GM23338 (cell line): ENCODE measurements at regions not wholly inside any gene's neighbourhood (a gene's known extent, or its start where the extent isn't known, plus 50 kb on each side); places are given as distances from the start of the nearest gene placed in this dataset.

Source experiments
- ATAC-seq: fragments of 200-7000 bp; cut with Tn5 transposase; 3 replicates; pipeline ENCODE4 v1.9.1; 2020
- DNase-seq: peaks from one replicate; pipeline ENCODE4 v3.0.0-alpha.2; 2015; ENCODE audit warnings: low spot score
- H2AFZ ChIP-seq: fragments of 200-600 bp; sonication (generic); 2 replicates; pipeline ENCODE4 v1.8.0; 2016; ENCODE audit warnings: antibody characterized with exemption, mild to moderate bottlenecking, moderate library complexity
- H3F3A ChIP-seq: fragments of 200-600 bp; sonication (generic); replicated peaks from 2 replicates; pipeline ENCODE4 v1.8.0; 2017; ENCODE audit warnings: antibody characterized with exemption, mixed run types, low read depth
- H3K27ac ChIP-seq: fragments of 200-600 bp; sonication (generic); 2 replicates; pipeline ENCODE4 v1.6.1; 2016; ENCODE audit warnings: low read depth
- H3K27me3 ChIP-seq: fragments of 200-600 bp; sonication (generic); 2 replicates; pipeline ENCODE4 v1.8.0; 2016; ENCODE audit warnings: mild to moderate bottlenecking, mixed run types, moderate library complexity; ENCODE audit not compliant: insufficient read depth
- H3K36me3 ChIP-seq: fragments of 200-600 bp; sonication (generic); 2 replicates; pipeline ENCODE4 v1.8.0; 2016; ENCODE audit warnings: mild to moderate bottlenecking; ENCODE audit not compliant: insufficient read depth
- H3K4me1 ChIP-seq: fragments of 200-600 bp; sonication (generic); 2 replicates; pipeline ENCODE4 v1.8.0; 2016; ENCODE audit warnings: mild to moderate bottlenecking, moderate library complexity; ENCODE audit not compliant: insufficient read depth
- H3K4me2 ChIP-seq: fragments of 200-600 bp; sonication (generic); 2 replicates; pipeline ENCODE4 v1.7.1; 2017; ENCODE audit warnings: mixed run types
- H3K4me3 ChIP-seq: fragments of 200-600 bp; sonication (generic); 2 replicates; pipeline ENCODE4 v1.6.1; 2016; ENCODE audit warnings: mixed run types
- H3K79me2 ChIP-seq: fragments of 200-600 bp; sonication (generic); replicated peaks from 2 replicates; pipeline ENCODE4 v1.8.0; 2017; ENCODE audit warnings: mild to moderate bottlenecking; ENCODE audit not compliant: insufficient read depth
- H3K9me2 ChIP-seq: fragments of 200-600 bp; sonication (generic); 2 replicates; pipeline ENCODE4 v1.8.0; 2017; ENCODE audit not compliant: insufficient read depth
- H4K20me1 ChIP-seq: fragments of 200-600 bp; sonication (generic); replicated peaks from 2 replicates; pipeline ENCODE4 v1.8.0; 2017; ENCODE audit warnings: mild to moderate bottlenecking; ENCODE audit not compliant: insufficient read depth
- H3K27ac Mint-ChIP-seq: 2 replicates; pipeline ENCODE4 v1.8.0; 2020; ENCODE audit warnings: inconsistent platforms, mild to moderate bottlenecking, moderate library complexity, mixed read lengths
- H3K27me3 Mint-ChIP-seq: 3 replicates; pipeline ENCODE4 v1.8.0; 2022; ENCODE audit warnings: low read depth, mild to moderate bottlenecking, moderate library complexity, mixed read lengths, inconsistent platforms; ENCODE audit not compliant: insufficient read depth, poor library complexity
- H3K36me3 Mint-ChIP-seq: 3 replicates; pipeline ENCODE4 v1.8.0; 2021; ENCODE audit warnings: low read depth, mild to moderate bottlenecking, inconsistent platforms, moderate library complexity, mixed read lengths
- H3K4me1 Mint-ChIP-seq: 3 replicates; pipeline ENCODE4 v1.8.0; 2020; ENCODE audit warnings: mild to moderate bottlenecking, inconsistent platforms, mixed read lengths
- H3K4me3 Mint-ChIP-seq: 3 replicates; pipeline ENCODE4 v1.8.0; 2021; ENCODE audit warnings: moderate library complexity, mild to moderate bottlenecking, inconsistent platforms, mixed read lengths
- H3K9me3 Mint-ChIP-seq: 3 replicates; pipeline ENCODE4 v1.8.0; 2020; ENCODE audit warnings: moderate library complexity, mild to moderate bottlenecking, inconsistent platforms, mixed read lengths
- CREB1 ChIP-seq: fragments of 250-450 bp; sonication (Bioruptor Pico); IDR thresholded peaks from 2 replicates; pipeline ENCODE4 v1.5.0; 2020; ENCODE audit warnings: low read depth, mild to moderate bottlenecking, moderate library complexity
- CTCF ChIP-seq, 2 experiments: fragments of 200-600 bp in 1 of 2; sonication (generic) in 1 of 2; conservative IDR thresholded peaks; 2 replicates each; pipeline versions ENCODE4 v1.5.1 to v1.6.1; 2016 to 2017; ENCODE audit warnings: antibody characterized with exemption in 2 of 2, low read depth in 2 of 2, mild to moderate bottlenecking in 2 of 2, moderate library complexity in 1 of 2
- ETS1 ChIP-seq: IDR thresholded peaks from 2 replicates; pipeline ENCODE4 v1.6.1; 2016; ENCODE audit warnings: antibody characterized with exemption
- EZH2 ChIP-seq: fragments of 200-600 bp; sonication (generic); IDR thresholded peaks from one replicate; pipeline ENCODE4 v1.8.0; 2017; ENCODE audit warnings: antibody characterized with exemption, mild to moderate bottlenecking, low read depth; ENCODE audit not compliant: unreplicated experiment
- EZH2phosphoT487 ChIP-seq: fragments of 200-600 bp; sonication (generic); IDR thresholded peaks from one replicate; pipeline ENCODE4 v1.8.1; 2018; ENCODE audit warnings: antibody characterized with exemption; ENCODE audit not compliant: unreplicated experiment
- JUNB ChIP-seq: IDR thresholded peaks from one replicate; pipeline ENCODE4 v1.6.1; 2016; ENCODE audit warnings: antibody characterized with exemption; ENCODE audit not compliant: unreplicated experiment
- NANOG ChIP-seq: IDR thresholded peaks from 2 replicates; pipeline ENCODE4 v1.6.1; 2016; ENCODE audit warnings: antibody characterized with exemption, borderline replicate concordance
- POLR2AphosphoS5 ChIP-seq: IDR thresholded peaks from 2 replicates; pipeline ENCODE4 v1.6.1; 2016; ENCODE audit warnings: antibody characterized with exemption, low read depth
- REST ChIP-seq: IDR thresholded peaks from one replicate; pipeline ENCODE4 v1.6.1; 2018; ENCODE audit warnings: antibody characterized with exemption; ENCODE audit not compliant: unreplicated experiment
- STAT1 ChIP-seq: IDR thresholded peaks from one replicate; pipeline ENCODE4 v1.6.1; 2016; ENCODE audit warnings: antibody characterized with exemption; ENCODE audit not compliant: unreplicated experiment
- ZNF114 ChIP-seq: fragments of 250-450 bp; sonication (Bioruptor Pico); IDR thresholded peaks from 2 replicates; pipeline ENCODE4 v1.5.0; 2020; ENCODE audit warnings: mild to moderate bottlenecking, moderate library complexity
- ZNF331 ChIP-seq: fragments of 250-450 bp; sonication (Bioruptor Pico); IDR thresholded peaks from 2 replicates; pipeline ENCODE4 v1.5.0; 2020; ENCODE audit warnings: low read depth, mild to moderate bottlenecking, moderate library complexity
- ZNF462 ChIP-seq: fragments of 250-450 bp; sonication (Bioruptor Pico); IDR thresholded peaks from 2 replicates; pipeline ENCODE4 v1.5.0; 2020; ENCODE audit warnings: mild to moderate bottlenecking, moderate library complexity

- TF ChIP-seq POLR2AphosphoS5 = no peak
- no peak for TF ChIP-seq ZNF331
- no peak for TF ChIP-seq ZNF462
- no peak for TF ChIP-seq ETS1
- TF ChIP-seq EZH2phosphoT487 = no peak
- TF ChIP-seq EZH2 = no peak
- TF ChIP-seq STAT1 = no peak
- no peak for TF ChIP-seq NANOG
- no peak for TF ChIP-seq CREB1
- no peak for TF ChIP-seq REST
- no peak for TF ChIP-seq JUNB
- TF ChIP-seq ZNF114 (CRISPR knock-in tag) = no peak
- no peak for TF ChIP-seq CTCF (conservative IDR thresholded peaks at IDR 0.05; ENCODE audit: low read depth in 2 of 2)
- H3K9me3 Mint-ChIP-seq = no peaks in the 10 kb centered on the region
- no peaks in the 10 kb centered on the region for H3K36me3 Mint-ChIP-seq
- H3K27me3 ChIP-seq = no peaks in the 10 kb centered on the region
- H3K4me2 ChIP-seq = no peak overlapping the region
- H3K4me3 ChIP-seq = no peak overlapping the region
- DNase-seq (no peak), ATAC-seq (no peak)
- no peaks in the 10 kb centered on the region for H4K20me1 ChIP-seq
- no peak overlapping the region for H3K27ac ChIP-seq
- no peaks in the 10 kb centered on the region for H3F3A ChIP-seq
- H3K9me2 ChIP-seq = no peaks in the 10 kb centered on the region
- H3K4me1 ChIP-seq = no peaks in the 10 kb centered on the region
- no peaks in the 10 kb centered on the region for H3K4me1 Mint-ChIP-seq
- peaks cover 1% of the 10 kb centered on the region for H3K27me3 Mint-ChIP-seq
- no peak overlapping the region for H3K4me3 Mint-ChIP-seq
- no peak overlapping the region for H2AFZ ChIP-seq
- no peak overlapping the region for H3K27ac Mint-ChIP-seq
- H3K36me3 ChIP-seq = no peaks in the 10 kb centered on the region
- H3K79me2 ChIP-seq = no peaks in the 10 kb centered on the region
Observed at GRCh38 chr6:140789466-140789865, 1343.3 kb upstream of the GJE1 start.
